ES-I3 (cell line): ENCODE measurements at regions not wholly inside any gene's neighbourhood (a gene's known extent, or its start where the extent isn't known, plus 50 kb on each side); places are given as distances from the start of the nearest gene placed in this dataset.

Experiments
- H3K36me3 ChIP-seq: 2 replicates; pipeline ENCODE4 v1.6.1; 2013; ENCODE audit warnings: mild to moderate bottlenecking, low read length, control low read depth, moderate library complexity; ENCODE audit not compliant: insufficient read depth
- H3K4me1 ChIP-seq: 2 replicates; pipeline ENCODE4 v1.6.1; 2013; ENCODE audit warnings: mild to moderate bottlenecking, control low read depth, low read length; ENCODE audit not compliant: insufficient read depth
- H3K9ac ChIP-seq: 2 replicates; pipeline ENCODE4 v1.6.1; 2013; ENCODE audit warnings: low read depth, mild to moderate bottlenecking, low read length, moderate library complexity
- H3K9me3 ChIP-seq: 2 replicates; pipeline ENCODE4 v1.6.1; 2013; ENCODE audit warnings: mild to moderate bottlenecking, low read length, moderate library complexity; ENCODE audit not compliant: control insufficient read depth, insufficient read depth

- H3K36me3 ChIP-seq: no peaks in the 10 kb centered on the region
- no peaks in the 10 kb centered on the region for H3K4me1 ChIP-seq
Measured at GRCh38 chr5:27252911-27253310, 214.5 kb upstream of the CDH9 start.

GRCh38 chr5:27242258-27242626, 203.9 kb upstream of the CDH9 start:
- H3K9ac ChIP-seq: no peak overlapping the region
- no peaks in the 10 kb centered on the region for H3K36me3 ChIP-seq
- H3K4me1 ChIP-seq: no peaks in the 10 kb centered on the region
- no peaks in the 10 kb centered on the region; the same call in 1 of the 2 replicates for H3K9me3 ChIP-seq

More at GRCh38 chr5:27252911-27253310, 214.5 kb upstream of the CDH9 start:
- no peaks in the 10 kb centered on the region for H3K9me3 ChIP-seq
- no peak overlapping the region for H3K9ac ChIP-seq

GRCh38 chr5:27241564-27242257, 203.3 kb upstream of the CDH9 start:
- Histone ChIP-seq H3K9me3 (no peaks in the 10 kb centered on the region; the same call in 1 of the 2 replicates), H3K9ac (no peak overlapping the region), H3K36me3 (no peaks in the 10 kb centered on the region), H3K4me1 (no peaks in the 10 kb centered on the region)

- Histone ChIP-seq H3K36me3 (no peaks in the 10 kb centered on the region), H3K9me3 (no peaks in the 10 kb centered on the region; the same call in 1 of the 2 replicates), H3K4me1 (no peaks in the 10 kb centered on the region), H3K9ac (no peak overlapping the region)
Measured at GRCh38 chr5:27240791-27241190, 202.4 kb upstream of the CDH9 start.

- Histone ChIP-seq H3K36me3 (no peaks in the 10 kb centered on the region), H3K9me3 (no peaks in the 10 kb centered on the region), H3K4me1 (no peaks in the 10 kb centered on the region), H3K9ac (no peak overlapping the region)
Measured at GRCh38 chr5:27234916-27235315, 196.5 kb upstream of the CDH9 start.

GRCh38 chr5:27221410-27221809, 183.0 kb upstream of the CDH9 start:
- Histone ChIP-seq H3K4me1 (no peaks in the 10 kb centered on the region), H3K9me3 (no peaks in the 10 kb centered on the region), H3K9ac (no peak overlapping the region), H3K36me3 (no peaks in the 10 kb centered on the region)

- Histone ChIP-seq H3K9me3 (no peaks in the 10 kb centered on the region), H3K9ac (no peak overlapping the region), H3K36me3 (no peaks in the 10 kb centered on the region), H3K4me1 (no peaks in the 10 kb centered on the region)
Measured at GRCh38 chr5:27220752-27221151, 182.4 kb upstream of the CDH9 start.

- no peaks in the 10 kb centered on the region for H3K4me1 ChIP-seq
- H3K36me3 ChIP-seq: no peaks in the 10 kb centered on the region
- no peak overlapping the region for H3K9ac ChIP-seq
- no peaks in the 10 kb centered on the region; the same call in 1 of the 2 replicates for H3K9me3 ChIP-seq
Measured at GRCh38 chr5:27217977-27218376, 179.6 kb upstream of the CDH9 start.

GRCh38 chr5:27217155-27217956, 179.0 kb upstream of the CDH9 start:
- Histone ChIP-seq H3K36me3 (no peaks in the 10 kb centered on the region), H3K9ac (no peak overlapping the region), H3K9me3 (no peaks in the 10 kb centered on the region; the same call in 1 of the 2 replicates), H3K4me1 (no peaks in the 10 kb centered on the region)

GRCh38 chr5:27216367-27216950, 178.1 kb upstream of the CDH9 start:
- no peaks in the 10 kb centered on the region; the same call in 1 of the 2 replicates for H3K9me3 ChIP-seq
- H3K9ac ChIP-seq: no peak overlapping the region
- no peaks in the 10 kb centered on the region for H3K4me1 ChIP-seq
- no peaks in the 10 kb centered on the region for H3K36me3 ChIP-seq

- Histone ChIP-seq H3K9ac (no peak overlapping the region), H3K9me3 (peaks cover 6% of the 10 kb centered on the region; the same call in 1 of the 2 replicates), H3K36me3 (no peaks in the 10 kb centered on the region), H3K4me1 (no peaks in the 10 kb centered on the region)
Measured at GRCh38 chr5:27208051-27208450, 169.7 kb upstream of the CDH9 start.

GRCh38 chr5:27191786-27192510, 153.6 kb upstream of the CDH9 start:
- Histone ChIP-seq H3K9me3 (peaks cover 3% of the 10 kb centered on the region; the same call in 1 of the 2 replicates), H3K36me3 (no peaks in the 10 kb centered on the region), H3K9ac (no peak overlapping the region), H3K4me1 (no peaks in the 10 kb centered on the region)

GRCh38 chr5:27172693-27173092, 134.3 kb upstream of the CDH9 start:
- no peaks in the 10 kb centered on the region for H3K4me1 ChIP-seq
- H3K9ac ChIP-seq: no peak overlapping the region
- no peaks in the 10 kb centered on the region for H3K9me3 ChIP-seq
- no peaks in the 10 kb centered on the region for H3K36me3 ChIP-seq

- H3K9ac ChIP-seq: no peak overlapping the region
Measured at GRCh38 chr5:27171761-27172261, 133.4 kb upstream of the CDH9 start.

More at GRCh38 chr5:27171761-27172261, 133.4 kb upstream of the CDH9 start:
- H3K4me1 ChIP-seq: no peaks in the 10 kb centered on the region
- H3K9me3 ChIP-seq: no peaks in the 10 kb centered on the region
- H3K36me3 ChIP-seq: no peaks in the 10 kb centered on the region
